Panc1 (cell line): ENCODE measurements at regions not wholly inside any gene's neighbourhood (a gene's known extent, or its start where the extent isn't known, plus 50 kb on each side); places are given as distances from the start of the nearest gene placed in this dataset.

Source experiments
- ATAC-seq: fragments of 200-7000 bp; cut with Tn5 transposase; 2 replicates; pipeline ENCODE4 v1.9.1; 2020; ENCODE audit warnings: mild to moderate bottlenecking, moderate library complexity
- BruUV-seq: library from RNA; stranded (reverse); fragments of 400-500 nt; replicated peaks from 2 replicates; lab custom pipeline; 2021; lab: Mats Ljungman, UMichigan
- CTCF ChIA-PET: fragments of 300-600 bp; sonication (Branson Sonifier 250); formaldehyde crosslinking; loops from one replicate; lab custom pipeline; 2022; ENCODE audit warnings: antibody characterized with exemption; lab: Charles Lee
- POLR2A ChIA-PET: fragments of 300-600 bp; sonication (Branson Sonifier 250); formaldehyde crosslinking; loops from one replicate; lab custom pipeline; 2022; ENCODE audit warnings: antibody characterized with exemption; lab: Charles Lee
- DNase-seq: peaks from one replicate; pipeline ENCODE4 v3.0.0-alpha.2; 2010; ENCODE audit warnings: low read depth, low spot score
- H3K27ac ChIP-seq: 2 replicates; pipeline ENCODE4 v1.5.1; 2011; ENCODE audit warnings: mild to moderate bottlenecking, low read length, inconsistent platforms
- H3K27me3 ChIP-seq: fragments of 200-500 bp; sonication (Bioruptor generic); 2 replicates; pipeline ENCODE4 v1.6.0; 2014; ENCODE audit warnings: low read length, inconsistent platforms; ENCODE audit not compliant: control insufficient read depth, insufficient read depth
- H3K36me3 ChIP-seq: fragments of 200-500 bp; sonication (Bioruptor generic); 2 replicates; pipeline ENCODE4 v1.5.1; 2014; ENCODE audit warnings: inconsistent platforms, mild to moderate bottlenecking, low read length, moderate library complexity; ENCODE audit not compliant: control insufficient read depth, insufficient read depth
- H3K4me1 ChIP-seq: 2 replicates; pipeline ENCODE4 v1.5.1; 2011; ENCODE audit warnings: inconsistent platforms, mild to moderate bottlenecking, low read length, moderate library complexity; ENCODE audit not compliant: control insufficient read depth, insufficient read depth
- H3K4me3 ChIP-seq, 2 experiments: 2 replicates each; pipeline ENCODE4 v1.5.1; 2011 to 2012; ENCODE audit warnings: low read depth in 2 of 2, low read length in 2 of 2, mild to moderate bottlenecking in 2 of 2, inconsistent platforms in 1 of 2, moderate library complexity in 1 of 2
- H3K9me3 ChIP-seq: fragments of 200-500 bp; sonication (Bioruptor generic); 2 replicates; pipeline ENCODE4 v1.5.1; 2014; ENCODE audit warnings: low read depth, mild to moderate bottlenecking, inconsistent platforms, low read length, moderate library complexity; ENCODE audit not compliant: control insufficient read depth, insufficient read depth
- POLR2AphosphoS5 ChIP-seq: IDR thresholded peaks from 2 replicates; pipeline ENCODE4 v1.6.1; 2012; ENCODE audit warnings: mild to moderate bottlenecking, low read depth, low read length, moderate library complexity
- SIN3A ChIP-seq: IDR thresholded peaks from 2 replicates; pipeline ENCODE4 v1.6.1; 2012; ENCODE audit warnings: low read depth, mild to moderate bottlenecking, low read length, moderate library complexity, borderline replicate concordance; ENCODE audit not compliant: insufficient read depth
- TCF7L2 ChIP-seq: IDR thresholded peaks from 2 replicates; pipeline ENCODE4 v1.6.1; 2011; ENCODE audit warnings: mild to moderate bottlenecking, low read depth, low read length, inconsistent platforms
- in situ Hi-C: cut with HindIII; loops from 2 replicates; pipeline ENCODE4 v1.10.0; 2016; ENCODE audit warnings: low sequenced_read_pairs, low pct_unique_long_range_greater_than_20kb
- intact Hi-C: fragments of 100-400 bp; cut with micrococcal nuclease; formaldehyde crosslinking; loops from one replicate; pipeline ENCODE4 v1.10.0; 2022; ENCODE audit not compliant: unreplicated experiment
- TF ChIP-seq, protein P1 (sequence below): fragments of 450-650 bp; IDR thresholded peaks from 2 replicates; pipeline ENCODE4 v1.5.1; 2017; ENCODE audit warnings: mild to moderate bottlenecking
- TF ChIP-seq, protein P2 (sequence below), 2 experiments: IDR thresholded peaks; 2 replicates each; pipeline ENCODE4 v1.6.1; 2011 to 2012; ENCODE audit warnings: low read depth in 2 of 2, control low read depth in 1 of 2, low read length in 1 of 2, mild to moderate bottlenecking in 1 of 2, moderate library complexity in 1 of 2; ENCODE audit not compliant: insufficient read depth in 1 of 2

DNA sequence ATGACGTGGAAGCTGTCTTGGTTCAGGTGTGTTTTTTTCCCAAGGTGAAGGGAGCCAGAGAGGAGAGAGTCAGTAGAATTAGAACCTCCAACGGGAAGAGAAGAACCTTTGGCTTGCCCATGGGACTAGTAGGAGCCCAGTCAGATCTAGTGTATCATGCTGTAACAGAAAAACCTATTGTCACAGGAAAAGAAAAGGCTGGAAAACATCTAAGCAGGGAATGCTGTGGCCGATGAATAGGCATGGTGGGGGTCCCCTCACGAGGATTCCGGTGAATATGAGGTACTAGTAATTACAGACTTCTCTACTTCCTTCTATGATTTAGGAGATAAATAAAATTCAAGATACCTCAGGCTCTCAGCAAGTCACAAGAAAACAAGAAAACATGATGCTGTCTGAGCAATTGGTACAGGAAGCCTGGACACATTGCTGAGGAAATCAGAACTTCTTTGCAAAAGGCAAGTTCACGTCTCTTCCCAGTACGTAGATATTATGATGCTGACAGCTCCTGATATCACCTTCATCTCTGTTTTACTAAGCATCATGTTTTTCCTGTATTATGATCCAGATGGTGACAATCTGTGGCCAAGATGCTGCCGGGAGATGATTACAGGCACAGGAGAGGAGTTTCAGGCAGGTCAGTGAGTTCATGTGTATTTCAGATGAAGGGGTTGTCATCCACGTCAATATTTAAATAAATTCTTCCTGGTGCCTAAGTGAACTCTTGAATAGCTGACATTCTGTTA lies 54.3 kb upstream of the NPY start:
- Histone ChIP-seq H3K27me3 (no peaks in the 10 kb centered on the region), H3K36me3 (no peaks in the 10 kb centered on the region), H3K4me1 (no peaks in the 10 kb centered on the region), H3K4me3 (no peak overlapping the region), H3K9me3 (no peaks in the 10 kb centered on the region), H3K27ac (no peak overlapping the region)
- POLR2A ChIA-PET, result no interaction called here
- CTCF ChIA-PET, result no interaction called here
- intact Hi-C loops, result no loop called here
- no TSS peak for BruUV-seq
- in situ Hi-C loops, result no loop called here
- no peak for TF ChIP-seq TCF7L2
- TF ChIP-seq POLR2AphosphoS5, result no peak
- no peak for TF ChIP-seq SIN3A
- TF ChIP-seq, protein P1, sequence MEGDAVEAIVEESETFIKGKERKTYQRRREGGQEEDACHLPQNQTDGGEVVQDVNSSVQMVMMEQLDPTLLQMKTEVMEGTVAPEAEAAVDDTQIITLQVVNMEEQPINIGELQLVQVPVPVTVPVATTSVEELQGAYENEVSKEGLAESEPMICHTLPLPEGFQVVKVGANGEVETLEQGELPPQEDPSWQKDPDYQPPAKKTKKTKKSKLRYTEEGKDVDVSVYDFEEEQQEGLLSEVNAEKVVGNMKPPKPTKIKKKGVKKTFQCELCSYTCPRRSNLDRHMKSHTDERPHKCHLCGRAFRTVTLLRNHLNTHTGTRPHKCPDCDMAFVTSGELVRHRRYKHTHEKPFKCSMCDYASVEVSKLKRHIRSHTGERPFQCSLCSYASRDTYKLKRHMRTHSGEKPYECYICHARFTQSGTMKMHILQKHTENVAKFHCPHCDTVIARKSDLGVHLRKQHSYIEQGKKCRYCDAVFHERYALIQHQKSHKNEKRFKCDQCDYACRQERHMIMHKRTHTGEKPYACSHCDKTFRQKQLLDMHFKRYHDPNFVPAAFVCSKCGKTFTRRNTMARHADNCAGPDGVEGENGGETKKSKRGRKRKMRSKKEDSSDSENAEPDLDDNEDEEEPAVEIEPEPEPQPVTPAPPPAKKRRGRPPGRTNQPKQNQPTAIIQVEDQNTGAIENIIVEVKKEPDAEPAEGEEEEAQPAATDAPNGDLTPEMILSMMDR, result no peak
- TF ChIP-seq, protein P2, sequence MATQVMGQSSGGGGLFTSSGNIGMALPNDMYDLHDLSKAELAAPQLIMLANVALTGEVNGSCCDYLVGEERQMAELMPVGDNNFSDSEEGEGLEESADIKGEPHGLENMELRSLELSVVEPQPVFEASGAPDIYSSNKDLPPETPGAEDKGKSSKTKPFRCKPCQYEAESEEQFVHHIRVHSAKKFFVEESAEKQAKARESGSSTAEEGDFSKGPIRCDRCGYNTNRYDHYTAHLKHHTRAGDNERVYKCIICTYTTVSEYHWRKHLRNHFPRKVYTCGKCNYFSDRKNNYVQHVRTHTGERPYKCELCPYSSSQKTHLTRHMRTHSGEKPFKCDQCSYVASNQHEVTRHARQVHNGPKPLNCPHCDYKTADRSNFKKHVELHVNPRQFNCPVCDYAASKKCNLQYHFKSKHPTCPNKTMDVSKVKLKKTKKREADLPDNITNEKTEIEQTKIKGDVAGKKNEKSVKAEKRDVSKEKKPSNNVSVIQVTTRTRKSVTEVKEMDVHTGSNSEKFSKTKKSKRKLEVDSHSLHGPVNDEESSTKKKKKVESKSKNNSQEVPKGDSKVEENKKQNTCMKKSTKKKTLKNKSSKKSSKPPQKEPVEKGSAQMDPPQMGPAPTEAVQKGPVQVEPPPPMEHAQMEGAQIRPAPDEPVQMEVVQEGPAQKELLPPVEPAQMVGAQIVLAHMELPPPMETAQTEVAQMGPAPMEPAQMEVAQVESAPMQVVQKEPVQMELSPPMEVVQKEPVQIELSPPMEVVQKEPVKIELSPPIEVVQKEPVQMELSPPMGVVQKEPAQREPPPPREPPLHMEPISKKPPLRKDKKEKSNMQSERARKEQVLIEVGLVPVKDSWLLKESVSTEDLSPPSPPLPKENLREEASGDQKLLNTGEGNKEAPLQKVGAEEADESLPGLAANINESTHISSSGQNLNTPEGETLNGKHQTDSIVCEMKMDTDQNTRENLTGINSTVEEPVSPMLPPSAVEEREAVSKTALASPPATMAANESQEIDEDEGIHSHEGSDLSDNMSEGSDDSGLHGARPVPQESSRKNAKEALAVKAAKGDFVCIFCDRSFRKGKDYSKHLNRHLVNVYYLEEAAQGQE (IDR thresholded peaks at IDR 0.05; ENCODE audit: insufficient read depth in 1 of 2, low read depth in 2 of 2, low read length in 1 of 2), result no peak
- ATAC-seq (no peak), DNase-seq (no peak)

DNA sequence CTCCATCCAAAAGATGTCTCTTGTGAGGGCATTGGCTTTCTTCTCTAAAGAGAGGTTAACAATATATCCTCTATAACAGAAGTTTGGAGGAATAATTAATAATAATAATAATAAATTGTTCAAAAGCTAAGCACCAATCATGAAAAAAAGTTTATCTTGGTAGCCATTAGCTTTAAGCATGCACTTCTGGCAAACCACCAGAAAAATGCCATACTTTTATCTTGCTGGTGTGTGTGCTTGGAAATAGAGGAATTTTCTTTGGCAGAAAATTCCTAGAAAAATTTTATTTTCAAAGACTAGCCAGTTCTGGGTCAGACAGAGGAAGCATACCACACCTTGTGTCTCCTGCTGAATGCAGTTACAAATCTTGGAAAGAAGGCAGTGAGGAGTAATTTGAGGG lies 52.5 kb upstream of the NPY start:
- in situ Hi-C loops (no loop called here), intact Hi-C loops (no loop called here)
- no peaks in the 10 kb centered on the region for H3K36me3 ChIP-seq
- DNase-seq (no peak), ATAC-seq (no peak)
- 0 out of 2 replicates have a peak, but pooled peaks cover 5% of the 10 kb centered on the region for H3K27me3 ChIP-seq
- no peaks in the 10 kb centered on the region for H3K9me3 ChIP-seq
- TF ChIP-seq POLR2AphosphoS5 (no peak), SIN3A (no peak)
- TF ChIP-seq, protein P1, result no peak
- ChIA-PET CTCF (no interaction called here), POLR2A (no interaction called here)
- H3K4me3 ChIP-seq, result no peak overlapping the region
- H3K4me1 ChIP-seq, result no peaks in the 10 kb centered on the region
- BruUV-seq, result no TSS peak
- no peak overlapping the region for H3K27ac ChIP-seq
